Kidney (tissue), 13 donors: ENCODE measurements at regions not wholly inside any gene's neighbourhood (a gene's known extent, or its start where the extent isn't known, plus 50 kb on each side); places are given as distances from the start of the nearest gene placed in this dataset.

Source experiments
- DNase-seq, 5 donors: peaks; one replicate each; pipeline ENCODE4 v3.0.0-alpha.2; 2013 to 2020
- FAIRE-seq: peaks from 2 replicates; lab custom pipeline; 2012; peaks lifted over from hg19 to GRCh38; lab: Jason Lieb, UNC
- H3K27ac ChIP-seq, 2 donors: one replicate each; pipeline ENCODE4 v1.7.0; 2013; ENCODE audit warnings: low read depth in 2 of 2, low read length in 2 of 2, inconsistent platforms in 1 of 2
- H3K27me3 ChIP-seq: one replicate; pipeline ENCODE4 v1.7.1; 2013; ENCODE audit warnings: low read length, inconsistent platforms; ENCODE audit not compliant: control insufficient read depth, insufficient read depth
- H3K36me3 ChIP-seq, 3 donors: one replicate each; pipeline versions ENCODE4 v1.7.0 to v1.7.1; 2013; ENCODE audit warnings: low read length in 3 of 3, control low read depth in 1 of 3, inconsistent platforms in 1 of 3; ENCODE audit not compliant: insufficient read depth in 3 of 3, control insufficient read depth in 2 of 3
- H3K4me1 ChIP-seq, 3 donors: one replicate each; pipeline versions ENCODE4 v1.7.0 to v1.7.1; 2013; ENCODE audit warnings: low read length in 3 of 3, inconsistent platforms in 1 of 3, low read depth in 1 of 3; ENCODE audit not compliant: control insufficient read depth in 2 of 3, insufficient read depth in 2 of 3
- H3K4me3 ChIP-seq, 3 donors: one replicate each; pipeline versions ENCODE4 v1.7.0 to v1.8.1; 2013; ENCODE audit warnings: low read length in 3 of 3, control low read depth in 1 of 3, inconsistent platforms in 1 of 3
- H3K9ac ChIP-seq, 3 donors: one replicate each; pipeline versions ENCODE4 v1.7.0 to v1.7.1; 2013; ENCODE audit warnings: low read length in 3 of 3, control low read depth in 1 of 3, inconsistent platforms in 1 of 3
- H3K9me3 ChIP-seq, 3 donors: one replicate each; pipeline versions ENCODE4 v1.7.0 to v1.7.1; 2013; ENCODE audit warnings: low read length in 3 of 3, control low read depth in 1 of 3, inconsistent platforms in 1 of 3; ENCODE audit not compliant: control insufficient read depth in 2 of 3, insufficient read depth in 1 of 3
- intact Hi-C: fragments of 100-400 bp; cut with DNase I; formaldehyde crosslinking; loops from one replicate; pipeline ENCODE4 v1.11.1; 2022
- TF ChIP-seq, protein P1 (sequence below): IDR thresholded peaks from 3 replicates; pipeline ENCODE4 v1.5.1; 2012; ENCODE audit warnings: mild to moderate bottlenecking, moderate library complexity, borderline replicate concordance; ENCODE audit not compliant: insufficient read depth; ENCODE audit errors: extremely low read depth
- donor health status: control.
- donor health status: control.
- donor health status: control.
- donor health status: control.
- donor health status: control.
- donor health status: DM: yes; HTN: yes; CAD: no.
- donor health status: Normal renal cell carcinoma (clear cell type).

DNA sequence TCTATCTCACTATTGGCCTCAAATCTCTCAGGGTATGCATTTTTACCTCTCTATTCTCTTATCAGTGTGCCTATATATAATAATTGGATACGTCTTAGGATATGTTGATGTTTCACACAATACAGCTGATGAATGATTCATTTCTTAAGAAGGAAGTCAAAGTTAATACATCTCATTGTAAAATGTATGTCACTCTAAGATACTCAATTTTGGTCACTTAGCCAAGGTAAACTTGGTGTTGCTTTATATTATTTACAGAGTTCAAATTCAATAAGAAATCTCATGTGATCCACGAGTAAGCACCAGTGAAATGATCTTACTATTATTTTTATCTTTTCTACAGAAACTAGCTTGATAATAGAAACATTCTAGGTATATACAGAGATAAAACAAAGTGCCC lies 1266.5 kb downstream of the JRKL start:
- no peaks in the 10 kb centered on the region for H3K4me1 ChIP-seq
- no peaks in the 10 kb centered on the region for H3K27me3 ChIP-seq
- FAIRE-seq = no peak
- H3K9ac ChIP-seq = no peak overlapping the region
- TF ChIP-seq, protein P1, sequence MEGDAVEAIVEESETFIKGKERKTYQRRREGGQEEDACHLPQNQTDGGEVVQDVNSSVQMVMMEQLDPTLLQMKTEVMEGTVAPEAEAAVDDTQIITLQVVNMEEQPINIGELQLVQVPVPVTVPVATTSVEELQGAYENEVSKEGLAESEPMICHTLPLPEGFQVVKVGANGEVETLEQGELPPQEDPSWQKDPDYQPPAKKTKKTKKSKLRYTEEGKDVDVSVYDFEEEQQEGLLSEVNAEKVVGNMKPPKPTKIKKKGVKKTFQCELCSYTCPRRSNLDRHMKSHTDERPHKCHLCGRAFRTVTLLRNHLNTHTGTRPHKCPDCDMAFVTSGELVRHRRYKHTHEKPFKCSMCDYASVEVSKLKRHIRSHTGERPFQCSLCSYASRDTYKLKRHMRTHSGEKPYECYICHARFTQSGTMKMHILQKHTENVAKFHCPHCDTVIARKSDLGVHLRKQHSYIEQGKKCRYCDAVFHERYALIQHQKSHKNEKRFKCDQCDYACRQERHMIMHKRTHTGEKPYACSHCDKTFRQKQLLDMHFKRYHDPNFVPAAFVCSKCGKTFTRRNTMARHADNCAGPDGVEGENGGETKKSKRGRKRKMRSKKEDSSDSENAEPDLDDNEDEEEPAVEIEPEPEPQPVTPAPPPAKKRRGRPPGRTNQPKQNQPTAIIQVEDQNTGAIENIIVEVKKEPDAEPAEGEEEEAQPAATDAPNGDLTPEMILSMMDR = no peak
- no peaks in the 10 kb centered on the region for H3K9me3 ChIP-seq
- no peak overlapping the region for H3K27ac ChIP-seq
- intact Hi-C loops = no loop called here
- H3K4me3 ChIP-seq = no peak overlapping the region
- no peak for DNase-seq
- no peaks in the 10 kb centered on the region for H3K36me3 ChIP-seq

DNA sequence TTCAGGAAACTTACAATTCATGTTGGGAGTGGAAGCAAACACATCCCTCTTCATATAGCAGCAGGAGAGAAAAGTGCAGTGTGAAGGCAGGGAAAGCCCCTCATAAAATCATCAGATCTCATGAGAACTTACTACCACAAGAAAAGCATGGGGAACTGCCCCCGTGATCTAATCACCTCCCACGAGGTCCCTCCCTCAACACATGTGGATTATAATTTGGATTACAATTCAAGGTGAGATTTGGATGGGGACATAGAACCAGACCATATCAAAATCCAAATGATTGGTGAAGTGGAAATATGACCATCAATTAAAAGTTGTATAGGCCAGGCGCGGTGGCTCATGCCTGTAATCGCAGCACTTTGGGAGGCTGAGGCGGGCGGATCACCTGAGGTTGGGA lies 1268.0 kb downstream of the JRKL start:
- H3K4me3 ChIP-seq = no peak overlapping the region
- H3K27me3 ChIP-seq = no peaks in the 10 kb centered on the region
- TF ChIP-seq, protein P1 = no peak
- DNase-seq (no peak), FAIRE-seq (no peak)
- no peak overlapping the region for H3K9ac ChIP-seq
- intact Hi-C loops = no loop called here
- no peaks in the 10 kb centered on the region for H3K4me1 ChIP-seq
- H3K27ac ChIP-seq = no peak overlapping the region
- H3K9me3 ChIP-seq = no peaks in the 10 kb centered on the region
- no peaks in the 10 kb centered on the region for H3K36me3 ChIP-seq

DNA sequence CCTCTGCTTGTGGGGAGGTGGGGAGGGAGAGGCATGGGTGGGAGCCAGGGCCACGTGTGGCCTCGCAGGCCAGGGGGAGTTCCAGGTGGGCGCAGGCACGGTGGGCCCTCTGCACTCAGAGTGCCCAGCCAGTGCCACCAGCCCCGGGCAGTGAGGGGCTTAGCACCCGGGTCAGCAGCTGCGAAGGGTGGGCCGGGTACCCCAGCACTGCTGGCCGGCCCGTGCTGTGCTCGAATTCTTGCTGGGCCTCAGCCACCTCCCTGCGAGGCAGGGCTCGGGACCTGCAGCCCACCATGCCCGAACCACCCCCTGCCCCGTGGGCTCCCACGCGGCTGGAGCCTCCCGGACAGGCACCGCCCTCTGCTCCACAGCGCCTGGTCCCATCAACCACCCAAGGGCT lies 1277.2 kb downstream of the JRKL start:
- Histone ChIP-seq H3K4me3 (no peak overlapping the region), H3K9ac (no peak overlapping the region), H3K36me3 (no peaks in the 10 kb centered on the region), H3K27ac (no peak overlapping the region), H3K27me3 (no peaks in the 10 kb centered on the region), H3K9me3 (no peaks in the 10 kb centered on the region), H3K4me1 (no peaks in the 10 kb centered on the region)
- intact Hi-C loops = no loop called here
- FAIRE-seq (no peak), DNase-seq (no peak)
- TF ChIP-seq, protein P1 = no peak

DNA sequence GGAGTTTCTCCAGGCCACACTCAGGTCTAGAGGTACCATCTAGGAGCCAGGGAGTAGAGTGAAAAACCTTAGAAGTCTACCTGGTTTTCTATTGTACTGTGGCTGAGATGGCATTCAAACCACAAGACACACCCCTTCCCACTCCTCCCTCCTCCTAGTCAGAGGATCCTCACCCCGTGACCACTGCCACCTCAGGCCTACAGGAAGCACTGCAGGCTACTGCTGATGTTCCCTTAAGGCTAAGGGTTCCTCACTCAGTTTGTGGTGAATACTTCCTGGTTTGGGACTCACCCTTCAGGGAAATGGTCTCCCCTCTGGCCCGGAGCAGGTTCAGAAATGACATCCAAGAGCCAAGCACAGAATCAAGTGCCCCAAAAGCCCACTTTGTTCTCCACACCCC lies 1293.9 kb downstream of the JRKL start:
- intact Hi-C loops = no loop called here
- no peak for DNase-seq
- Histone ChIP-seq H3K4me3 (no peak overlapping the region), H3K9me3 (no peaks in the 10 kb centered on the region), H3K27ac (no peak overlapping the region), H3K9ac (no peak overlapping the region), H3K36me3 (no peaks in the 10 kb centered on the region), H3K4me1 (no peaks in the 10 kb centered on the region), H3K27me3 (no peaks in the 10 kb centered on the region)
- no peak for FAIRE-seq
- TF ChIP-seq, protein P1 = no peak
